Left lung (tissue), 4 donors: ENCODE measurements at regions not wholly inside any gene's neighbourhood (a gene's known extent, or its start where the extent isn't known, plus 50 kb on each side); places are given as distances from the start of the nearest gene placed in this dataset.

Experiments
- ATAC-seq: fragments of 200-7000 bp; cut with Tn5 transposase; one replicate; pipeline ENCODE4 v1.9.1; 2020; ENCODE audit warnings: moderate library complexity
- DNase-seq, 4 donors: peaks; one replicate each; pipeline ENCODE4 v3.0.0-alpha.2; 2013 to 2020
- H3K27ac ChIP-seq, 2 donors: fragments of 200-600 bp; sonication (generic) in 1 of 2; one replicate each; pipeline versions ENCODE4 v1.5.0 to v1.8.0; 2020 to 2021
- H3K27me3 ChIP-seq, 2 donors: fragments of 200-600 bp; sonication (generic) in 1 of 2; one replicate each; pipeline versions ENCODE4 v1.5.0 to v1.8.0; 2020 to 2021
- H3K36me3 ChIP-seq, 2 donors: fragments of 200-600 bp; sonication (generic) in 1 of 2; one replicate each; pipeline versions ENCODE4 v1.5.0 to v1.8.0; 2020 to 2021
- H3K4me1 ChIP-seq, 2 donors: fragments of 200-600 bp; one replicate each; pipeline ENCODE4 v1.8.0; 2021
- H3K4me3 ChIP-seq, 2 donors: fragments of 200-600 bp; sonication (generic) in 1 of 2; one replicate each; pipeline versions ENCODE4 v1.5.0 to v1.8.0; 2020 to 2021; ENCODE audit warnings: mild to moderate bottlenecking in 1 of 2
- H3K9me3 ChIP-seq, 2 donors: fragments of 200-600 bp; sonication (generic) in 1 of 2; one replicate each; pipeline versions ENCODE4 v1.5.0 to v1.8.0; 2020 to 2021
- intact Hi-C, 2 donors: fragments of 100-400 bp; cut with DNase I; formaldehyde crosslinking; loops; one replicate each; pipeline versions ENCODE4 v1.11.2 to v1.14.2; 2022
- TF ChIP-seq, protein P1 (sequence below), 2 donors: fragments of 200-600 bp; sonication (generic) in 1 of 2; IDR thresholded peaks; one replicate each; pipeline versions ENCODE4 v1.5.0 to v1.8.0; 2021; ENCODE audit warnings: antibody characterized with exemption in 2 of 2
- donor health status: DM: no; HTN: yes; CAD: no.
- donor health status: DM: no; HTN: no; CAD: no.

DNA sequence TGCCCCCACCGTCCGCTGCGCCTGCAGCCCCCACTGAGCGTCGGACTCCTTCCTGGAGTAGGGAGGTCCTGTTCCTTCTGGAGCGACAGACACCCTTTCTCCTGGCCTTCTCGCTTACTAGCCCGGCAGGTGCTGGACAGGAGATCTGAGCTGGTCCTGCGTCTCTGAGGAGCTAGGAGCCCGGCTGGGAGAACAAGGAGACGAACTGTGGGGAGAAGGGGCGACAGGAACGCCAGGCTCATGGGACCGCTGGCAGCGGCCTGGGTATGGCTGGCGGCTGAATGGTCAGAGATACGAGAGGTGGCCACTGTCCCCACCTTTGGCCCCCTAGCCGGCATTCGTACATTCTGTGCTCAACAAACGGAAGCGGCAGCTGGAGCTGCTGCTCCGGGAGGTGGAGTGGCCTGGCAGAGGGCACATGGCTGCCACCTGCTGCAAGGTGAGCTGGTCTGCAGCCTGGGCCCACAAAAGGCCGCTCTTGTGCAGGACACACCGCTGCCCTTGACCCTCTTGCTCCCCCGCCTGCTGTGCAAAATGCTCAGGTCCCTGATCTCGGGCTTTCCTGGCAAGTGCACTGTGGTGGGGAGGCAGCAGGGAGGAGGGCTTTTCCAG lies 2066.7 kb downstream of the TP53TG3F start:
- no peak for ATAC-seq
- intact Hi-C loops, result no loop called here

DNA sequence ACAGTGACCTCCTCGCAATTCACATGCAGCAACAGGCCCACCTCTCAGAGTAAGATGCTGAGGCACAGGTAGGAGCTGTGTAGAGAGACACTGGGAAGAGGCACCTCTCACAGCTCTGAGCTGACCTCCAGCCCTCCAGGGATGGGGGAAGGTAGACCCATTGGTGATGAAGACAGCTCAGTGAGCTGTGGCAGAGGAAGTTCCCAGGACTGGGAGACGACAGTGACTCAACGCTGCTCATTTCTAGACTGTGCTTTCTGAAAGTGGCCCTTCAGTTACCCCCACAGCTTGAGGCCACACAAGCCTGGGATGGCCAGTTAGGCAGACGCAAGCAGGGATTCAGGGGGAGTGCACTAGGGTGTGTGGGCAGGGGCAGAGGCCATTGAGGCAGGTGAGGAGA lies 2073.2 kb downstream of the TP53TG3F start:
- no peaks in the 10 kb centered on the region for H3K4me1 ChIP-seq
- H3K27ac ChIP-seq, result no peak overlapping the region
- TF ChIP-seq, protein P1, sequence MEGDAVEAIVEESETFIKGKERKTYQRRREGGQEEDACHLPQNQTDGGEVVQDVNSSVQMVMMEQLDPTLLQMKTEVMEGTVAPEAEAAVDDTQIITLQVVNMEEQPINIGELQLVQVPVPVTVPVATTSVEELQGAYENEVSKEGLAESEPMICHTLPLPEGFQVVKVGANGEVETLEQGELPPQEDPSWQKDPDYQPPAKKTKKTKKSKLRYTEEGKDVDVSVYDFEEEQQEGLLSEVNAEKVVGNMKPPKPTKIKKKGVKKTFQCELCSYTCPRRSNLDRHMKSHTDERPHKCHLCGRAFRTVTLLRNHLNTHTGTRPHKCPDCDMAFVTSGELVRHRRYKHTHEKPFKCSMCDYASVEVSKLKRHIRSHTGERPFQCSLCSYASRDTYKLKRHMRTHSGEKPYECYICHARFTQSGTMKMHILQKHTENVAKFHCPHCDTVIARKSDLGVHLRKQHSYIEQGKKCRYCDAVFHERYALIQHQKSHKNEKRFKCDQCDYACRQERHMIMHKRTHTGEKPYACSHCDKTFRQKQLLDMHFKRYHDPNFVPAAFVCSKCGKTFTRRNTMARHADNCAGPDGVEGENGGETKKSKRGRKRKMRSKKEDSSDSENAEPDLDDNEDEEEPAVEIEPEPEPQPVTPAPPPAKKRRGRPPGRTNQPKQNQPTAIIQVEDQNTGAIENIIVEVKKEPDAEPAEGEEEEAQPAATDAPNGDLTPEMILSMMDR (IDR thresholded peaks at IDR 0.05), result no peak
- no peaks in the 10 kb centered on the region for H3K36me3 ChIP-seq
- H3K4me3 ChIP-seq, result no peak overlapping the region
- H3K27me3 ChIP-seq, result no peaks in the 10 kb centered on the region
- ATAC-seq, result no peak
- intact Hi-C loops, result no loop called here
- DNase-seq, result no peak
- H3K9me3 ChIP-seq, result peaks cover 0 to 24% of the 10 kb centered on the region in 2 donors

More for the DNA sequence above, 2066.7 kb downstream of the TP53TG3F start:
- Histone ChIP-seq H3K4me3 (no peak overlapping the region), H3K27ac (no peak overlapping the region), H3K36me3 (no peaks in the 10 kb centered on the region), H3K27me3 (no peaks in the 10 kb centered on the region), H3K9me3 (peaks cover 0 to 32% of the 10 kb centered on the region in 2 donors), H3K4me1 (no peaks in the 10 kb centered on the region)
- TF ChIP-seq, protein P1 (IDR thresholded peaks at IDR 0.05), result no peak
- DNase-seq, result no peak

DNA sequence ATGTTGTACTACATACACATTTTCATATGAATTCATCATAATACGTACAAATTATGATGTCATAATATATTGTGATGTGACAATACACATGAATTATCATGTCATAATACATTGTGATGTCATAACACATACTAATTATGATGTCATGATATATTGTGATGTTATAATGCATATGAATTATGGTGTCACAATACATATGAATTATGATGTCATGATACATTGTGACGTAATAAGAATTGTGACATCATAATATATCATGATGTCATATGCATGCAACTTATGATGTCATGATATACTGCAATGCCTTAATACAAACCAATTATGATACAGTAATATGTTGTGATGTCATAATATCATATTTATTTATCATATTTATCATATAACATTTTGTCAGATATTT lies 2074.3 kb downstream of the TP53TG3F start:
- DNase-seq (no peak), ATAC-seq (no peak)
- Histone ChIP-seq H3K27ac (no peak overlapping the region), H3K27me3 (no peaks in the 10 kb centered on the region), H3K4me3 (no peak overlapping the region), H3K4me1 (no peaks in the 10 kb centered on the region), H3K9me3 (peaks cover 0 to 26% of the 10 kb centered on the region in 2 donors), H3K36me3 (no peaks in the 10 kb centered on the region)
- intact Hi-C loops, result no loop called here
- TF ChIP-seq, protein P1 (IDR thresholded peaks at IDR 0.05), result no peak

DNA sequence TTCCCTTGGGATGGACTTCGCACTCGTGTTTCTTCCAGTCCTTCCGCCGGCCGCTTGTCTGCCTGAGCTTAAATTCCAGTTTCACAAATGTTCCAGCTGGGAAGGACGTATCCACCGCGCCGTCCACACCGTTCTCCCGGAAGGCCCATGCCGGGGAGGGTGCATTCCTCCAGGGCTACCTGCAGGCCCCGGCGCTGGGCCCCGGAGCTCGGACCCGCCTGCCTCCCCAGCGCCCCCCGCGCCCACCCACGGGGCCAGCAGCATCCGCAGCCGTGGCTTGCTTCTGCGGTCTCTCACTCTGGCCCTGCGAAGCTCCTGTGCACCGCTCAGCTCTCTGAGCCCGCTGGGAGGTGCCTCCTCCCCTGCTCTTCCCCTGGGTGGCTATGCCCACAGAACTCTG lies 2084.1 kb downstream of the TP53TG3F start:
- Histone ChIP-seq H3K27me3 (no peaks in the 10 kb centered on the region), H3K27ac (no peak overlapping the region), H3K36me3 (no peaks in the 10 kb centered on the region), H3K9me3 (peaks cover 0 to 28% of the 10 kb centered on the region in 2 donors), H3K4me1 (no peaks in the 10 kb centered on the region), H3K4me3 (no peak overlapping the region)
- intact Hi-C loops, result no loop called here
- TF ChIP-seq, protein P1 (IDR thresholded peaks at IDR 0.05), result no peak
- no peak for ATAC-seq
- no peak for DNase-seq

DNA sequence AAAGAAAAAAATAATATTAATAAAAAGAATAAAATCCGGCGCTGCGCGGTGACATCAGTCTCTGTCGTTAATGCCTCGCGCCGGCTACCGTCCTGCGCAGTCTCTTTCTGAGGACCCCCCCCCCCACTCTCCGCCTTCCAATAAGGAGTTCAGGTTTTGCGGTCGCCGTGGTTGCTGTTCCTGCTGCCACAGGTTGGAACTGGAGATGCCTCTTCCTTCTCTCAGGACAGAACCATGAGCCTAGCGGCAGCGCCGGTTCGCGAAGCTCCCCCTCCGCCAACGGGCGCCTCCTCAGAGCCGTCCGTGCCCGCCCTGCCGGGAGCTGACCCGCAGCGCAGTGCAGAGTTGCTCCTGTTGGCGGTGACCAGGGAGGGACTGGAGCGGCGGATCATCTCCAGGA lies 2093.4 kb downstream of the TP53TG3F start:
- H3K9me3 ChIP-seq, result peaks cover 0 to 31% of the 10 kb centered on the region in 2 donors
- no peak for DNase-seq
- TF ChIP-seq, protein P1 (IDR thresholded peaks at IDR 0.05), result no peak
- intact Hi-C loops, result no loop called here
- no peaks in the 10 kb centered on the region for H3K36me3 ChIP-seq
- H3K27ac ChIP-seq, result no peak overlapping the region
- H3K4me1 ChIP-seq, result no peaks in the 10 kb centered on the region
- no peaks in the 10 kb centered on the region for H3K27me3 ChIP-seq
- H3K4me3 ChIP-seq, result no peak overlapping the region
- no peak for ATAC-seq
